Naive B cell (primary cell): ENCODE measurements at regions not wholly inside any gene's neighbourhood (a gene's known extent, or its start where the extent isn't known, plus 50 kb on each side); places are given as distances from the start of the nearest gene placed in this dataset.

Experiments used
- ATAC-seq, 2 donors: fragments of 150-1000 bp; cut with Tn5 transposase; 2 replicates each; pipeline ENCODE4 v1.10.0; 2021; ENCODE audit warnings: low read depth in 2 of 2, mild to moderate bottlenecking in 2 of 2, moderate library complexity in 2 of 2
- DNase-seq: peaks from one replicate; pipeline ENCODE4 v3.0.0; 2022
- H3K27ac Mint-ChIP-seq, 6 donors: one replicate each; pipeline ENCODE4 v1.8.0; 2020 to 2022; ENCODE audit warnings: mild to moderate bottlenecking in 6 of 6, mixed read lengths in 6 of 6, moderate library complexity in 5 of 6, inconsistent platforms in 2 of 6
- H3K27me3 Mint-ChIP-seq, 3 donors: one replicate each; pipeline ENCODE4 v1.8.0; 2021 to 2022; ENCODE audit warnings: mixed read lengths in 3 of 3, mild to moderate bottlenecking in 1 of 3
- H3K36me3 Mint-ChIP-seq, 2 donors: one replicate each; pipeline ENCODE4 v1.8.0; 2020 to 2022; ENCODE audit warnings: mixed read lengths in 2 of 2, inconsistent platforms in 1 of 2, mild to moderate bottlenecking in 1 of 2
- H3K4me1 Mint-ChIP-seq, 3 donors: one replicate each; pipeline ENCODE4 v1.8.0; 2020 to 2022; ENCODE audit warnings: mixed read lengths in 3 of 3, inconsistent platforms in 1 of 3, mild to moderate bottlenecking in 1 of 3, moderate library complexity in 1 of 3
- H3K4me3 Mint-ChIP-seq, 8 donors: one replicate each; pipeline ENCODE4 v1.8.0; 2020 to 2022; ENCODE audit warnings: mild to moderate bottlenecking in 8 of 8, mixed read lengths in 8 of 8, moderate library complexity in 8 of 8, inconsistent platforms in 2 of 8
- H3K9me3 Mint-ChIP-seq, 7 donors: one replicate each; pipeline ENCODE4 v1.8.0; 2020 to 2022; ENCODE audit warnings: mixed read lengths in 7 of 7, mild to moderate bottlenecking in 5 of 7, inconsistent platforms in 2 of 7, moderate library complexity in 1 of 7

GRCh38 chrY:16616201-16616975 lies 1263.6 kb downstream of the CDY2B start:
- H3K27ac Mint-ChIP-seq = no peak overlapping the region
- ATAC-seq = no peak

DNA sequence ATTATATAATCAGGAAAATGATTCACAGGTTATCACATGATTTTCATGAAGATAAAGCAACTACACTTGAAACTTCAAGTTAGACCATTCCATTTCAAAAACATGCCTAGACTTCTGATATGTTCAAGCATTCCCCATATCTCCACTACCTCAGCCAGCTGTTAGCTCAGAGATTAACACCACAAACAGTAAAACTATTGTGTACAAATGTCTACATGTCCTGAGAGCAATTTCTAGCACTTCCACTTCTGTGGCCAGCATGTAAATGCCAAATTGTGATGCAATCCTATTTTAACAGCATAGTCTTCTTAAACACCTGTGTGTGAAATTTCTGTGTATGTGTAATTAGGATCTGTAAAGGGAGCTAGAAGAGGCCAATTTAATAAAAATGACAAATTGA lies 1271.3 kb downstream of the CDY2B start:
- H3K4me3 Mint-ChIP-seq = no peak overlapping the region
- H3K4me1 Mint-ChIP-seq = no peaks in the 10 kb centered on the region
- H3K27ac Mint-ChIP-seq = no peak overlapping the region
- ATAC-seq (no peak), DNase-seq (no peak)
- H3K36me3 Mint-ChIP-seq = no peaks in the 10 kb centered on the region
- peaks cover 0 to 7% (median 0%) of the 10 kb centered on the region in 7 donors for H3K9me3 Mint-ChIP-seq
- no peaks in the 10 kb centered on the region for H3K27me3 Mint-ChIP-seq

More at GRCh38 chrY:16616201-16616975, 1263.6 kb downstream of the CDY2B start:
- H3K9me3 Mint-ChIP-seq = no peaks in the 10 kb centered on the region
- no peaks in the 10 kb centered on the region for H3K27me3 Mint-ChIP-seq
- no peak for DNase-seq
- no peak overlapping the region for H3K4me3 Mint-ChIP-seq
- H3K36me3 Mint-ChIP-seq = no peaks in the 10 kb centered on the region
- H3K4me1 Mint-ChIP-seq = no peaks in the 10 kb centered on the region

GRCh38 chrY:16602146-16602545 lies 1277.9 kb downstream of the CDY2B start:
- Mint-ChIP-seq H3K4me1 (no peaks in the 10 kb centered on the region), H3K9me3 (peaks cover 0 to 7% (median 0%) of the 10 kb centered on the region in 7 donors), H3K27ac (no peak overlapping the region), H3K36me3 (no peaks in the 10 kb centered on the region), H3K4me3 (no peak overlapping the region), H3K27me3 (no peaks in the 10 kb centered on the region)
- ATAC-seq (no peak), DNase-seq (no peak)

DNA sequence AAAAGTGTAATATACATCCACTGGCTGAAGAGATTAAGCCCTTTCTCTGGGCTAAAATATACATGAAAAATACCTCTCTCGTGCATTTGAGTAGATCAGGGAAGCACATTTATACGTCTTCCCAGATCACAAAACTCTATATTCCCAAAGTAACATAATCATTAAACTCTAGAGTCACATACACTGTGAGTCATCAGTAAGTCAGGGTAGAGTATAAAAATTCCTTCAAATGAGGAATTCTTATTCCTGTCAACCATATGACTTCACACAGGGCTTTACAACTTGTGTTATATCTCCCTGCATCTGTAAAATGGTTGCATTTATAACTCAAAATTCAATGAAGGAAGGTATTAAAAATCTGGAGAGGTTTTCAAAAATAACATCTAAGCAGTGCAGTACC lies 1278.4 kb downstream of the CDY2B start:
- Mint-ChIP-seq H3K27me3 (no peaks in the 10 kb centered on the region), H3K4me3 (no peak overlapping the region), H3K36me3 (no peaks in the 10 kb centered on the region), H3K4me1 (no peaks in the 10 kb centered on the region), H3K27ac (no peak overlapping the region), H3K9me3 (peaks cover 0 to 3% (median 0%) of the 10 kb centered on the region in 7 donors)
- DNase-seq (no peak), ATAC-seq (no peak)

- Mint-ChIP-seq H3K9me3 (no peaks in the 10 kb centered on the region), H3K36me3 (no peaks in the 10 kb centered on the region), H3K27me3 (no peaks in the 10 kb centered on the region), H3K27ac (no peak overlapping the region), H3K4me1 (no peaks in the 10 kb centered on the region), H3K4me3 (no peak overlapping the region)
- ATAC-seq = no peak
- DNase-seq = no peak
Observed at GRCh38 chrY:16572061-16572460, 1308.0 kb downstream of the CDY2B start.

- H3K4me3 Mint-ChIP-seq = no peak overlapping the region
- no peak for ATAC-seq
- no peaks in the 10 kb centered on the region for H3K4me1 Mint-ChIP-seq
- H3K27ac Mint-ChIP-seq = no peak overlapping the region
- no peaks in the 10 kb centered on the region for H3K36me3 Mint-ChIP-seq
- no peaks in the 10 kb centered on the region for H3K27me3 Mint-ChIP-seq
- DNase-seq = no peak
- H3K9me3 Mint-ChIP-seq = no peaks in the 10 kb centered on the region
Observed at GRCh38 chrY:16562491-16562890, 1317.5 kb downstream of the CDY2B start.

GRCh38 chrY:16522021-16522420 lies 1358.0 kb downstream of the CDY2B start:
- Mint-ChIP-seq H3K4me1 (no peaks in the 10 kb centered on the region), H3K36me3 (no peaks in the 10 kb centered on the region), H3K27ac (no peak overlapping the region), H3K27me3 (no peaks in the 10 kb centered on the region), H3K4me3 (no peak overlapping the region), H3K9me3 (peaks cover 0 to 5% (median 0%) of the 10 kb centered on the region in 7 donors)
- ATAC-seq (no peak), DNase-seq (no peak)

DNA sequence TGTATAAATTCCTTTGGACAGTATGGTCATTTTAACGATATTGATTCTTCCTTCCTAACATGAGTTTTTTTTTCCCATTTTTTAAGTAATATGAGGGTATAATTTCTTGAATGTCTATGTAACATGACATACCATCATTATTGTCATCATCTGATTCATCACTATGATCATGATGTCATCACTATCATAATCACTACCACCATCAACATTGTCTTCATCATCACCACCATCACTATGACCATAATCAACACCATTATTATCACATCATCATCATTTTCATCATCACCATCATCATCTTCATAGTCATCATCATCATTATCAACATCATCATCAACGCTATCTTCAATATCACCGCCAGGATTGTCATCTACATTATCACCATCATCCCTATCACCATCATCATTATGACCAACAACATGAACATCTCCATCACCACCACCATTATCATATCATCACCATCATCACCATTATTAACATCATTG lies 1377.2 kb downstream of the CDY2B start:
- Mint-ChIP-seq H3K27ac (no peak overlapping the region), H3K9me3 (peaks cover 0 to 4% (median 0%) of the 10 kb centered on the region in 7 donors), H3K4me3 (no peak overlapping the region), H3K36me3 (no peaks in the 10 kb centered on the region), H3K27me3 (no peaks in the 10 kb centered on the region), H3K4me1 (no peaks in the 10 kb centered on the region)
- no peak for DNase-seq
- ATAC-seq = no peak

- Mint-ChIP-seq H3K27ac (no peak overlapping the region), H3K4me1 (no peaks in the 10 kb centered on the region), H3K4me3 (no peak overlapping the region), H3K9me3 (peaks cover 0 to 2% (median 0%) of the 10 kb centered on the region in 7 donors), H3K27me3 (no peaks in the 10 kb centered on the region), H3K36me3 (no peaks in the 10 kb centered on the region)
- ATAC-seq = no peak
- no peak for DNase-seq
Observed at GRCh38 chrY:16490706-16491105, 1389.3 kb downstream of the CDY2B start.

GRCh38 chrY:16486696-16487215 lies 1393.3 kb downstream of the CDY2B start:
- H3K4me3 Mint-ChIP-seq = no peak overlapping the region
- DNase-seq = no peak
- no peak overlapping the region for H3K27ac Mint-ChIP-seq
- no peaks in the 10 kb centered on the region for H3K36me3 Mint-ChIP-seq
- peaks cover 0 to 2% (median 0%) of the 10 kb centered on the region in 7 donors for H3K9me3 Mint-ChIP-seq
- ATAC-seq = no peak
- H3K27me3 Mint-ChIP-seq = no peaks in the 10 kb centered on the region
- H3K4me1 Mint-ChIP-seq = no peaks in the 10 kb centered on the region

- H3K27ac Mint-ChIP-seq = no peak overlapping the region
- ATAC-seq = no peak
- DNase-seq = no peak
- no peaks in the 10 kb centered on the region for H3K36me3 Mint-ChIP-seq
- H3K4me3 Mint-ChIP-seq = no peak overlapping the region
- no peaks in the 10 kb centered on the region for H3K9me3 Mint-ChIP-seq
- no peaks in the 10 kb centered on the region for H3K27me3 Mint-ChIP-seq
- no peaks in the 10 kb centered on the region for H3K4me1 Mint-ChIP-seq
Observed at GRCh38 chrY:16480031-16480430, 1400.0 kb downstream of the CDY2B start.

GRCh38 chrY:16474053-16474452 lies 1406.0 kb downstream of the CDY2B start:
- H3K9me3 Mint-ChIP-seq = no peaks in the 10 kb centered on the region
- no peak overlapping the region for H3K27ac Mint-ChIP-seq
- H3K4me1 Mint-ChIP-seq = no peaks in the 10 kb centered on the region
- H3K27me3 Mint-ChIP-seq = no peaks in the 10 kb centered on the region
- DNase-seq (no peak), ATAC-seq (no peak)
- no peaks in the 10 kb centered on the region for H3K36me3 Mint-ChIP-seq
- H3K4me3 Mint-ChIP-seq = no peak overlapping the region

DNA sequence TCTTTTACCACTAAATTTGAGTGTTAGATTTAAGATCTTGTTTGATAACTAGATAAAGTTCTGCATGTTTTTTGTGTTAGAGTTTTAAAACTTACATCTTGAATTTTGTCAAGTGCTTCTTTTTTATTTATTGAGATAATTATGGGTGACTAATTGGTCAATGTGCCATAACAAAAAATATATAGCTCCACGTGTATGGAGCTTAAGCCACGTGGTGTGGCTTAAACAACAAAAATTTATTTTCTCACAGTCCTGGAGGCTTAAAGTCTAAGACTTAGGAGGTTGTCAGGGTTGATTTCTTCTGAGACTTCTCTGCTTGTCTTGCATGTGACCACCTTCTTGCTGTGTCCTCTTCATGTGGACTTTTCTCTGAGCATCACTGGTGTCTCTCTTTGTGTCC lies 1425.2 kb downstream of the CDY2B start:
- no peak overlapping the region for H3K4me3 Mint-ChIP-seq
- H3K4me1 Mint-ChIP-seq = no peaks in the 10 kb centered on the region
- no peaks in the 10 kb centered on the region for H3K36me3 Mint-ChIP-seq
- H3K9me3 Mint-ChIP-seq = peaks cover 0 to 1% (median 0%) of the 10 kb centered on the region in 7 donors
- no peak overlapping the region for H3K27ac Mint-ChIP-seq
- DNase-seq (no peak), ATAC-seq (no peak)
- H3K27me3 Mint-ChIP-seq = no peaks in the 10 kb centered on the region

DNA sequence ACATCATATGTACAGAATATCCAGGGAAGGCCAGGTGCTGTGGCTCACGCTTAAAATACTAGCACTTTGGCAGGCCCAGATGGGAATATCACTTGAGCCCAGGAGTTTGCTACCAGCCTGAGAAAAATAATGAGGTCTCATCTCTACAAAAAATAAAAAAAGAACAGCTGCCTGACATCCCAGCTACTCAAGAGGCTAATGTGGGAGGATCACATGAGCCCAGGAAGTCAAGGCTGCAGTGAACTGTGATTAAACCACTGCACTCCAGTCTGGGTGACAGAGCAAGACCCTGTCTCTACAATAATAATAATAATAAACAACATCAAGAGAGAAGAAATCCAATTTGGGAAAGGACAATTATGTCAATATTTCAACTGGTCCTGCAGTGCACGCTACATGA lies 1433.9 kb downstream of the CDY2B start:
- H3K27me3 Mint-ChIP-seq = no peaks in the 10 kb centered on the region
- no peak for DNase-seq
- H3K36me3 Mint-ChIP-seq = no peaks in the 10 kb centered on the region
- H3K27ac Mint-ChIP-seq = no peak overlapping the region
- H3K9me3 Mint-ChIP-seq = no peaks in the 10 kb centered on the region
- no peak for ATAC-seq
- no peak overlapping the region for H3K4me3 Mint-ChIP-seq
- no peaks in the 10 kb centered on the region for H3K4me1 Mint-ChIP-seq
